ENCODE measurements at regions not wholly inside any gene's neighbourhood (a gene's known extent, or its start where the extent isn't known, plus 50 kb on each side); places are given as distances from the start of the nearest gene placed in this dataset.

DNA sequence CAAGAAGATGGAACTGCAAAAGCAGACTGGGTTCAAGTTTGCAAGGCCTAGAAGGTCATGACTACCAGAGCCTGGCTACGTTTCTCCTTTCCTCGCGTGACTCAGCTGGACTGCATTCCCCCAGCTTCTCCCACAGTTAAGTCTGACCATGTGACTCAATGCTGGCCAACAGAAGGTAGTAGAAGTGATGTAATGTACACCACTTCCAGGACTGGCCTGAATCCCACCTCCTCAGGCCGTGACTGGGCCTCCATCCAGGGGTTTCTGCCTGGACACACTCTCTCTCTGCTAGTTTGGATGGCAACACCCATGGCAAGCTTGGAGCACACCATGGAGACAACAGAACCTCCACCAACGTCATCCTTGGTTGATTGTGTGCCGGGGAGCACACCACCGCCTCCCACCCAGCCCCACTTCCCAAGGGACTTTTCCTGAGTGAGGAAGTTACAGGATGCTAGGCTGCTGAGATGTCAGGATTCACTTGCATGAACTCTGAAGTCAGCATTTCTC lies 112.0 kb upstream of the CDYL start:
- TF ChIP-seq, protein P1, sequence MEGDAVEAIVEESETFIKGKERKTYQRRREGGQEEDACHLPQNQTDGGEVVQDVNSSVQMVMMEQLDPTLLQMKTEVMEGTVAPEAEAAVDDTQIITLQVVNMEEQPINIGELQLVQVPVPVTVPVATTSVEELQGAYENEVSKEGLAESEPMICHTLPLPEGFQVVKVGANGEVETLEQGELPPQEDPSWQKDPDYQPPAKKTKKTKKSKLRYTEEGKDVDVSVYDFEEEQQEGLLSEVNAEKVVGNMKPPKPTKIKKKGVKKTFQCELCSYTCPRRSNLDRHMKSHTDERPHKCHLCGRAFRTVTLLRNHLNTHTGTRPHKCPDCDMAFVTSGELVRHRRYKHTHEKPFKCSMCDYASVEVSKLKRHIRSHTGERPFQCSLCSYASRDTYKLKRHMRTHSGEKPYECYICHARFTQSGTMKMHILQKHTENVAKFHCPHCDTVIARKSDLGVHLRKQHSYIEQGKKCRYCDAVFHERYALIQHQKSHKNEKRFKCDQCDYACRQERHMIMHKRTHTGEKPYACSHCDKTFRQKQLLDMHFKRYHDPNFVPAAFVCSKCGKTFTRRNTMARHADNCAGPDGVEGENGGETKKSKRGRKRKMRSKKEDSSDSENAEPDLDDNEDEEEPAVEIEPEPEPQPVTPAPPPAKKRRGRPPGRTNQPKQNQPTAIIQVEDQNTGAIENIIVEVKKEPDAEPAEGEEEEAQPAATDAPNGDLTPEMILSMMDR (IDR thresholded peaks at IDR 0.05): no peak
- peak in 1 of 3 donors; percentile 46 for TF ChIP-seq POLR2AphosphoS5 (IDR thresholded peaks at IDR 0.05)

Data from stomach (tissue), 4 donors.